ENCODE measurements at regions not wholly inside any gene's neighbourhood (a gene's known extent, or its start where the extent isn't known, plus 50 kb on each side); places are given as distances from the start of the nearest gene placed in this dataset.

GRCh38 chr1:119293797-119294196, 74.8 kb upstream of the HAO2 start:
- no peak for TF ChIP-seq EZH2 (IDR thresholded peaks at IDR 0.05; ENCODE audit: low read depth, unreplicated experiment)
- no peak for TF ChIP-seq EZH2phosphoT487 (IDR thresholded peaks at IDR 0.05; ENCODE audit: unreplicated experiment)
- no peak for TF ChIP-seq CTCF (conservative IDR thresholded peaks at IDR 0.05; ENCODE audit: low read depth in 2 of 2)
- no peak for TF ChIP-seq REST (IDR thresholded peaks at IDR 0.05; ENCODE audit: unreplicated experiment)

Data from GM23338 (cell line).